Astrocyte of the spinal cord (primary cell): ENCODE measurements at regions not wholly inside any gene's neighbourhood (a gene's known extent, or its start where the extent isn't known, plus 50 kb on each side); places are given as distances from the start of the nearest gene placed in this dataset.
A peak's percentile ranks its signal among the peaks of the same experiment; 100 is the strongest.

Experiments used
- DNase-seq: peaks from one replicate; pipeline ENCODE4 v3.0.0; 2011; ENCODE audit warnings: low read depth, low spot score
- H3K4me3 ChIP-seq: 2 replicates; pipeline ENCODE4 v1.5.1; 2011; ENCODE audit warnings: low read depth, mild to moderate bottlenecking, low read length, moderate library complexity
- CTCF ChIP-seq: IDR thresholded peaks from 2 replicates; pipeline ENCODE4 v1.5.1; 2012; ENCODE audit warnings: low read depth, mild to moderate bottlenecking, low read length, inconsistent platforms
- in situ Hi-C: cut with HindIII; loops from 2 replicates; pipeline ENCODE4 v1.10.0; 2017; ENCODE audit warnings: low sequenced_read_pairs

GRCh38 chr21:27219068-27219467 lies 252.2 kb upstream of the ADAMTS5 start:
- H3K4me3 ChIP-seq, result no peak overlapping the region
- DNase-seq, result peak; percentile 51
- in situ Hi-C loops, result no loop called here
- no peak for TF ChIP-seq CTCF

GRCh38 chr21:27213303-27213702 lies 246.4 kb upstream of the ADAMTS5 start:
- no peak overlapping the region for H3K4me3 ChIP-seq
- DNase-seq, result no peak
- TF ChIP-seq CTCF, result peak; percentile 42
- in situ Hi-C loops, result no loop called here

GRCh38 chr21:27212441-27212840 lies 245.6 kb upstream of the ADAMTS5 start:
- no peak for DNase-seq

GRCh38 chr21:27209546-27209945 lies 242.7 kb upstream of the ADAMTS5 start:
- no peak for TF ChIP-seq CTCF
- in situ Hi-C loops, result no loop called here
- no peak overlapping the region for H3K4me3 ChIP-seq
- no peak for DNase-seq

More at GRCh38 chr21:27212441-27212840, 245.6 kb upstream of the ADAMTS5 start:
- in situ Hi-C loops, result no loop called here
- no peak overlapping the region for H3K4me3 ChIP-seq
- no peak for TF ChIP-seq CTCF

- in situ Hi-C loops, result no loop called here
- peak; percentile 53 for DNase-seq
- no peak overlapping the region for H3K4me3 ChIP-seq
- no peak for TF ChIP-seq CTCF
These were observed 239.6 kb upstream of the ADAMTS5 start for GRCh38 chr21:27206368-27206982.

- DNase-seq, result no peak
- in situ Hi-C loops, result no loop called here
- TF ChIP-seq CTCF, result no peak
- H3K4me3 ChIP-seq, result no peak overlapping the region
These were observed 235.4 kb upstream of the ADAMTS5 start for GRCh38 chr21:27202301-27202700.

- peak; percentile 62 for DNase-seq
- in situ Hi-C loops, result no loop called here
- TF ChIP-seq CTCF, result no peak
- no peak overlapping the region for H3K4me3 ChIP-seq
These were observed 234.3 kb upstream of the ADAMTS5 start for GRCh38 chr21:27201197-27201596.
